Stimulated activated CD4-positive, alpha-beta T cell treated with anti-CD3 and anti-CD28 coated beads, Interleukin-1b, Interleukin-23, amount 100 ng/mL, for 24 hours (primary cell): ENCODE measurements at regions not wholly inside any gene's neighbourhood (a gene's known extent, or its start where the extent isn't known, plus 50 kb on each side); places are given as distances from the start of the nearest gene placed in this dataset.

ENCODE experiments used
- DNase-seq, 4 experiments: peaks; one replicate each; pipeline ENCODE4 v3.0.0-alpha.2; 2020; ENCODE audit warnings: low read depth in 4 of 4, low spot score in 1 of 4

GRCh38 chr1:5254131-5254725, 599.8 kb downstream of the AJAP1 start:
- no peak for DNase-seq

GRCh38 chr1:5253036-5253435, 598.6 kb downstream of the AJAP1 start:
- no peak for DNase-seq

GRCh38 chr1:5250336-5250735, 595.9 kb downstream of the AJAP1 start:
- no peak for DNase-seq

GRCh38 chr1:5245348-5245747, 590.9 kb downstream of the AJAP1 start:
- DNase-seq = no peak

- no peak for DNase-seq
Measured at GRCh38 chr1:5244631-5245285, 590.3 kb downstream of the AJAP1 start.

GRCh38 chr1:5242850-5243249, 588.4 kb downstream of the AJAP1 start:
- DNase-seq = no peak

- no peak for DNase-seq
Measured at GRCh38 chr1:5239911-5240310, 585.5 kb downstream of the AJAP1 start.

- DNase-seq = no peak
Measured at GRCh38 chr1:5238351-5239130, 584.1 kb downstream of the AJAP1 start.

GRCh38 chr1:5235355-5235899, 581.0 kb downstream of the AJAP1 start:
- DNase-seq = no peak

- no peak for DNase-seq
Measured at GRCh38 chr1:5232537-5232936, 578.1 kb downstream of the AJAP1 start.

- no peak for DNase-seq
Measured at GRCh38 chr1:5231541-5232315, 577.3 kb downstream of the AJAP1 start.

- no peak for DNase-seq
Measured at GRCh38 chr1:5227114-5227513, 572.7 kb downstream of the AJAP1 start.

- no peak for DNase-seq
Measured at GRCh38 chr1:5225707-5226704, 571.6 kb downstream of the AJAP1 start.

- DNase-seq = no peak
Measured at GRCh38 chr1:5223206-5223605, 568.8 kb downstream of the AJAP1 start.

- DNase-seq = no peak
Measured at GRCh38 chr1:5222626-5223025, 568.2 kb downstream of the AJAP1 start.

GRCh38 chr1:5221451-5221850, 567.0 kb downstream of the AJAP1 start:
- no peak for DNase-seq

GRCh38 chr1:5220821-5221220, 566.4 kb downstream of the AJAP1 start:
- DNase-seq = no peak

- DNase-seq = no peak
Measured at GRCh38 chr1:5220421-5220820, 566.0 kb downstream of the AJAP1 start.

- no peak for DNase-seq
Measured at GRCh38 chr1:5200006-5200405, 545.6 kb downstream of the AJAP1 start.

- no peak for DNase-seq
Measured at GRCh38 chr1:5198328-5198727, 543.9 kb downstream of the AJAP1 start.
